Psoas muscle (tissue), 7 donors: ENCODE measurements at regions not wholly inside any gene's neighbourhood (a gene's known extent, or its start where the extent isn't known, plus 50 kb on each side); places are given as distances from the start of the nearest gene placed in this dataset.

ENCODE experiments used
- ATAC-seq, 4 donors: fragments of 200-7000 bp; cut with Tn5 transposase; one replicate each; pipeline ENCODE4 v1.9.1; 2020; ENCODE audit warnings: moderate library complexity in 3 of 4, mild to moderate bottlenecking in 2 of 4
- DNase-seq, 2 donors: peaks; one replicate each; pipeline ENCODE4 v3.0.0-alpha.2; 2020
- H3K27ac ChIP-seq: fragments of 200-600 bp; one replicate; pipeline ENCODE4 v1.8.0; 2022
- H3K27me3 ChIP-seq, 3 donors: fragments of 200-600 bp in 1 of 3; one replicate each; pipeline versions ENCODE4 v1.6.1 to v1.8.0; 2013 to 2022; ENCODE audit warnings: low read length in 2 of 3, mild to moderate bottlenecking in 2 of 3, moderate library complexity in 1 of 3; ENCODE audit not compliant: insufficient read depth in 3 of 3
- H3K36me3 ChIP-seq, 2 donors: fragments of 200-600 bp in 1 of 2; one replicate each; pipeline versions ENCODE4 v1.6.1 to v1.8.0; 2013 to 2022; ENCODE audit warnings: low read depth in 1 of 2, mild to moderate bottlenecking in 1 of 2, moderate library complexity in 1 of 2; ENCODE audit not compliant: insufficient read depth in 1 of 2
- H3K4me1 ChIP-seq: fragments of 200-600 bp; one replicate; pipeline ENCODE4 v1.8.0; 2022
- H3K4me3 ChIP-seq: fragments of 200-600 bp; one replicate; pipeline ENCODE4 v1.8.0; 2022; ENCODE audit warnings: mild to moderate bottlenecking
- H3K9me3 ChIP-seq: fragments of 200-600 bp; one replicate; pipeline ENCODE4 v1.8.0; 2022
- WGBS, 3 donors: extraction: QIAGEN DNeasy Blood & Tissue Kit; methylation state at CpG; one replicate each; pipeline versions ENCODE4 v1.1.6 to v1.1.7; 2013; 5-methylcytosine and 5-hydroxymethylcytosine counted together
- intact Hi-C, 2 donors: fragments of 100-400 bp; cut with DNase I; formaldehyde crosslinking; loops; one replicate each; pipeline versions ENCODE4 v1.11.0 to v1.14.2; 2022
- TF ChIP-seq, protein P1 (sequence below): fragments of 200-600 bp; IDR thresholded peaks from one replicate; pipeline ENCODE4 v1.8.0; 2022; ENCODE audit warnings: antibody characterized with exemption
- donor health status: healthy with polysubstance abuse.
- donor health status: DM: no; HTN: no; CAD: no; lungs with moderate emphysema.
- donor health status: Bipolar disorder and iron deficiency.
- donor health status: healthy.
- donor health status: DM: yes; HTN: yes; CAD: no.
- donor health status: DM: no; HTN: no; CAD: no.
- donor health status: DM: yes; HTN: yes; CAD: no.

DNA sequence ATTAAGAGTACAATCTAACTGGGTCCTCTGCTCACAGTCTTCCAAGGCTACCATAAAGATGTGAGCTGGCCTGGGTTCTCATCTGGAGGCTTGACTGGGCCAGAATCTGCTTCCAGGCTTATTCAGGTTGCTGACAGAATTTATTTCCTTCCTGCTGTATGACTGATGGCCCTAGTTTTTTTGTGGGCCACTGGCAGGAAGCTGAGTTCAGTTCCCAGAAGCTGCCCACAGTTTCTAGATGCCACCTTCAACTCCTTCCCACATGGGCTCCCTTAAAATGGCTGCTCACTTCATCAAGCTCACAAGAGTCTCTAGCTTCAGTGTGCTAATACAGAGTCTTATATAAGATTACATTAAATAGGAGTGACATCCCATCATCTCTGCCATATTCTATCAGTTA is 121.7 kb upstream of the CAND1 start:
- Histone ChIP-seq H3K27ac (no peak overlapping the region), H3K27me3 (no peaks in the 10 kb centered on the region), H3K9me3 (no peaks in the 10 kb centered on the region), H3K36me3 (no peaks in the 10 kb centered on the region), H3K4me3 (no peak overlapping the region), H3K4me1 (no peaks in the 10 kb centered on the region)
- TF ChIP-seq, protein P1, sequence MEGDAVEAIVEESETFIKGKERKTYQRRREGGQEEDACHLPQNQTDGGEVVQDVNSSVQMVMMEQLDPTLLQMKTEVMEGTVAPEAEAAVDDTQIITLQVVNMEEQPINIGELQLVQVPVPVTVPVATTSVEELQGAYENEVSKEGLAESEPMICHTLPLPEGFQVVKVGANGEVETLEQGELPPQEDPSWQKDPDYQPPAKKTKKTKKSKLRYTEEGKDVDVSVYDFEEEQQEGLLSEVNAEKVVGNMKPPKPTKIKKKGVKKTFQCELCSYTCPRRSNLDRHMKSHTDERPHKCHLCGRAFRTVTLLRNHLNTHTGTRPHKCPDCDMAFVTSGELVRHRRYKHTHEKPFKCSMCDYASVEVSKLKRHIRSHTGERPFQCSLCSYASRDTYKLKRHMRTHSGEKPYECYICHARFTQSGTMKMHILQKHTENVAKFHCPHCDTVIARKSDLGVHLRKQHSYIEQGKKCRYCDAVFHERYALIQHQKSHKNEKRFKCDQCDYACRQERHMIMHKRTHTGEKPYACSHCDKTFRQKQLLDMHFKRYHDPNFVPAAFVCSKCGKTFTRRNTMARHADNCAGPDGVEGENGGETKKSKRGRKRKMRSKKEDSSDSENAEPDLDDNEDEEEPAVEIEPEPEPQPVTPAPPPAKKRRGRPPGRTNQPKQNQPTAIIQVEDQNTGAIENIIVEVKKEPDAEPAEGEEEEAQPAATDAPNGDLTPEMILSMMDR = no peak
- intact Hi-C loops = no loop called here
- DNase-seq (no peak), ATAC-seq (no peak)

DNA sequence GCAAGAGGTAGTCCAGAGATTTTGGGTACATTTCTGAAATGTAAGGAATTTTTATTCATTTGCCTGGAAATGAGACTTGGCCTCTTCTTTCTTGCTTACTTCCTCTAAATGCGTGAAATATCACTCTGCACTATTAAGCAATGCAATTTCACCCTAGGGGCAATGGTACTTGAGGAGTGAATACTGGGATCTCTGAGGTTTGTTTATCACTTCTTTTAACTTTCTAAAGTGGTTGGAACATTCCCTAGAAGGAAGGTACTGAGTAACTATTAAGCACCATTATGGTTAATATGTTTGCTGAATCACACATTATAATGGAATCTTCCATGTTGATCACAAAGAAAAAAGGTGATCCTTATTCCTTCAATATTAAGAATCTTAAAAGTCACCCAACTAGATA is 120.9 kb upstream of the CAND1 start:
- DNase-seq (no peak), ATAC-seq (no peak)
- TF ChIP-seq, protein P1 = no peak
- no peaks in the 10 kb centered on the region for H3K27me3 ChIP-seq
- no peak overlapping the region for H3K27ac ChIP-seq
- H3K4me3 ChIP-seq = no peak overlapping the region
- intact Hi-C loops = no loop called here
- no peaks in the 10 kb centered on the region for H3K36me3 ChIP-seq
- no peaks in the 10 kb centered on the region for H3K9me3 ChIP-seq
- no peaks in the 10 kb centered on the region for H3K4me1 ChIP-seq
- 82 to 96% (median 88%) methylated on average over 1 of the region's 1 CpG for WGBS, 3 donors

DNA sequence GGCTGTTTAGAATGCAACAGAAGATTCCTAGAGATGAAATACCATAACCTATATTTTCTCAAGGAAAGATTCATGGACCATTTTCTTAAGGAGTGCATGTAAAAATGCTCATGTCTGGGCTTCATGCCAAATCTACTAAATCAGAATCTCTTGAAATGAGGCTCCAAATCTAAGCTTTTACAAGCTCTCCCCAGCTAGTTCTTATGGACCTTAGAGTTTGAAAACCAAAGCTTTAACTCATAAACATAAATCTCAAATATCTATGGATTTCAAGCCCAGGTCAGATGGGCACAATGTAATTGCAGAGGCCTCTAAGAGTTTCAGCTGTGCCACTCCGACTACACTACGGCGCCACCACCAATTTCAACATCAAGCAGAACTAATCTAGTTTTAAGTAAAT is 117.3 kb upstream of the CAND1 start:
- no peaks in the 10 kb centered on the region for H3K36me3 ChIP-seq
- no peak overlapping the region for H3K4me3 ChIP-seq
- no peaks in the 10 kb centered on the region for H3K4me1 ChIP-seq
- peaks cover 0 to 2% (median 0%) of the 10 kb centered on the region in 3 donors for H3K27me3 ChIP-seq
- TF ChIP-seq, protein P1 = no peak
- no peak overlapping the region for H3K27ac ChIP-seq
- DNase-seq = no peak
- no peaks in the 10 kb centered on the region for H3K9me3 ChIP-seq
- WGBS, 3 donors = 32 to 44% (median 36%) methylated on average over 3 of the region's 3 CpGs
- intact Hi-C loops = no loop called here
- no peak for ATAC-seq

DNA sequence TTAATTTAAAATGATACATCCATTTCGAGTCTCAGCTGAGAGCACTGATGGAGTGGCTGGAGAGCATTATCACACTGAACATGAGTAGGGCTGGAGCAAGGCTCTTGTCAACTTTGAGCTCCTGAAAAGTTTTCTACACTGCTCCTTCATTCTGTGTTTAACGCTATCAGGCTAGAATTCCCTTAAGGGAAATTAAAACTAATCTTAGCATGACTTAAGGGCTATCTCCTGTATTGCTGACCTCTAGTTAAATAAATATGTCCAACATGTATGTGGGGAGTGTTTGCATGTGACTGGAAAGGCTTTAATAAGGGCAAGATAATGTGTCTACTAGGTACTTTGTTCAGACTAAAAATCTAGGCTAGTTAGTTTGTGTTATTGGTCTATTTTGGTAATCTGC is 116.7 kb upstream of the CAND1 start:
- Histone ChIP-seq H3K4me1 (no peaks in the 10 kb centered on the region), H3K27ac (no peak overlapping the region), H3K27me3 (peaks cover 0 to 2% (median 0%) of the 10 kb centered on the region in 3 donors), H3K4me3 (no peak overlapping the region), H3K36me3 (no peaks in the 10 kb centered on the region), H3K9me3 (no peaks in the 10 kb centered on the region)
- TF ChIP-seq, protein P1 = no peak
- ATAC-seq = no peak
- WGBS, 3 donors = 16 to 29% (median 23%) methylated on average over 2 of the region's 2 CpGs
- intact Hi-C loops = no loop called here
- no peak for DNase-seq

DNA sequence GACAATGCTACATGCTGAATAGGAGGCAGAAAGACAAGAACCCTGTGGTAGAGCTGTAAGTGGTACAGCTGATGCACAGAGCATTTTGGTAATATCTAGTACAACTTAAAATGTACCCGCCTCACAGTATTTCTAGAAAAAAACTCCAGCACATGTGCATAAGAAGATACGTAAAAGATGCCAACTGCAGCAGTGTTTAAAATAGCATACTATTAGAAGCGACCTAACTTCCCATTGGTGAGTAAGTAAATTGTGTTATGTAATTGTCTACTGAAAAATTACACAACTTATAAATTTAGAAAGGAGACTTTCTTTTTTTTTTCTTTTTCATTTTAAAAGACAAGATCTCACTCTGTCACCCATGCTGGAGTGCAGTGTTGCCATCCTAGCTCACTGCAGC is 114.3 kb upstream of the CAND1 start:
- WGBS, 3 donors = 57 to 74% (median 66%) methylated on average over 3 of the region's 3 CpGs
- DNase-seq = no peak
- Histone ChIP-seq H3K9me3 (no peaks in the 10 kb centered on the region), H3K27ac (no peak overlapping the region), H3K27me3 (peaks cover 0 to 2% (median 0%) of the 10 kb centered on the region in 3 donors), H3K36me3 (no peaks in the 10 kb centered on the region), H3K4me3 (no peak overlapping the region), H3K4me1 (no peaks in the 10 kb centered on the region)
- intact Hi-C loops = no loop called here
- no peak for ATAC-seq
- TF ChIP-seq, protein P1 = no peak
